ENCODE measurements at regions not wholly inside any gene's neighbourhood (a gene's known extent, or its start where the extent isn't known, plus 50 kb on each side); places are given as distances from the start of the nearest gene placed in this dataset.

GRCh38 chr13:76503766-76504165 lies 382.4 kb downstream of the KCTD12 start:
- TF ChIP-seq POLR2A (IDR thresholded peaks at IDR 0.05) (no peak), CTCF (IDR thresholded peaks at IDR 0.05) (no peak), EP300 (IDR thresholded peaks at IDR 0.05) (no peak)

Data from tibial nerve (tissue), 4 donors.